Erythroblast (primary cell): ENCODE measurements at regions not wholly inside any gene's neighbourhood (a gene's known extent, or its start where the extent isn't known, plus 50 kb on each side); places are given as distances from the start of the nearest gene placed in this dataset.

Experiments used
- GATA1 ChIP-seq: IDR thresholded peaks from 2 replicates; pipeline ENCODE4 v1.6.1; 2011; ENCODE audit warnings: low read depth, mild to moderate bottlenecking, control low read depth, low read length, moderate library complexity
- POLR2A ChIP-seq: IDR thresholded peaks from 2 replicates; pipeline ENCODE4 v1.6.1; 2011; ENCODE audit warnings: mild to moderate bottlenecking, low read length

DNA sequence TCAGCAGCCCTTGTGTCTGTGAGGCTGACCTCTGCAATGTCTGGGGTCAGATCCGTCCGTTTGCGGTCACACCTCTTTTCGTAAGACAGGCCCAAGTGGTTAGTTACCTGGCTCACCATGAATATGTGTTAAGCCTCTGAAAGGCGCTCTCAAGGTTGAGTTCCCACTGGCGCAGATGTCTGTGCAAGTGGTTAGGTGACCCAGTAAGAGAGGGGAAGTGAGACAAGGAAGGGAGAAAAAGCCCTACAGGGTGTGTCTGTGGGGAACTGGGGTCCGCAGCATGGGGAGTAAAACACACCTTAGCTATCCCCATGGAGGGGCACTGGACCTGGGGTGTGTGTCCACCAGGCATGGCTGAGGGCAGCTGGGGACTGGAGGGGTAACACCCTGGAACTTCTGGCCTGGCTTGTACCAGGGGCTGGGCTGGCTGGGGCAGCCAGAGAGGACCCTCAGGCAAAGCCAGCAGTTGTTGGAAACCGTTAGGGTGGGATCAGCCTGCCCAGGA is 391.6 kb upstream of the PROK2 start:
- TF ChIP-seq POLR2A, result no peak
- TF ChIP-seq GATA1, result no peak
